MG63 (cell line): ENCODE measurements at regions not wholly inside any gene's neighbourhood (a gene's known extent, or its start where the extent isn't known, plus 50 kb on each side); places are given as distances from the start of the nearest gene placed in this dataset.

Experiments
- DNase-seq: peaks from one replicate; pipeline ENCODE4 v3.0.0-alpha.2; 2020
- H3K27me3 ChIP-seq: fragments of 250-450 bp; sonication (Bioruptor Pico); 2 replicates; pipeline ENCODE4 v1.5.1; 2020; ENCODE audit warnings: mild to moderate bottlenecking, moderate library complexity
- H3K36me3 ChIP-seq: fragments of 250-450 bp; sonication (Bioruptor Pico); 2 replicates; pipeline ENCODE4 v1.5.1; 2020; ENCODE audit warnings: mild to moderate bottlenecking, moderate library complexity
- H3K4me3 ChIP-seq: fragments of 250-450 bp; sonication (Bioruptor Pico); 2 replicates; pipeline ENCODE4 v1.5.1; 2020; ENCODE audit warnings: mild to moderate bottlenecking, moderate library complexity
- H3K9me3 ChIP-seq: fragments of 250-450 bp; sonication (Bioruptor Pico); 2 replicates; pipeline ENCODE4 v1.5.1; 2020; ENCODE audit warnings: mild to moderate bottlenecking, moderate library complexity

DNA sequence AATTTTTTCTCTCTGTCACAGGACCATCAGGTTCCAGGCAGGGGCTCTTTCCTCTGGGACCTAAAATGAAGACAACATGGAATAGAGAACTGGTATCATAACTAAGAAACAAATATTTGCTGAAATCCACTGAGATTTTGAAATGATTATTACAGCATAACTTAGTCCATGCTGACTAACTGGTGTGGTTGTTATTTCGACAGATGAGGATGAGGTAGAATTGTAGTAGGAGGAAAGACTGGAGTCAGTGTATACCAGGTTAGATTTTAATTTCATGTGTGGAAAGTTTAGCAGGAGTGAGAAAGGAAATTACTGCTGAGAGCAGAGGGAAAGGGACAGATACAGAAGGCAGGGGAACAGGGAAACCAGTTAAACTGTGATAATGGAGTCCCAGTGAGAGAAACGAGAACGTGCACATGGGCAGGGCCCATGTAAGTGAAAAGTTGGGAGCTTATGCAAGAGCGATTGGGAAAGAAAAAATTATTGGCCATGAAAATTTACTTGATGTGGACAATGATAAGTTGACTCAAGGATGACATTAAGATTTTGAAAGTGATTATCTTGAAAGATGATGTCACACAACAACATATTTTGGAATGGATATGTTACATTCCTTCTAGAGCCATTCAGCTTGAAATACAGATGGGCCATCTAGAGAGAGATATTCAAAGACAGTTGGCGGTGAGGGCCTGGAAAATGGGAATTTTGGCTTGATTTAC lies 98.7 kb upstream of the DDIT4L start:
- H3K9me3 ChIP-seq, result no peaks in the 10 kb centered on the region
- no peaks in the 10 kb centered on the region for H3K27me3 ChIP-seq
- no peak for DNase-seq
- no peak overlapping the region for H3K4me3 ChIP-seq
- no peaks in the 10 kb centered on the region for H3K36me3 ChIP-seq

DNA sequence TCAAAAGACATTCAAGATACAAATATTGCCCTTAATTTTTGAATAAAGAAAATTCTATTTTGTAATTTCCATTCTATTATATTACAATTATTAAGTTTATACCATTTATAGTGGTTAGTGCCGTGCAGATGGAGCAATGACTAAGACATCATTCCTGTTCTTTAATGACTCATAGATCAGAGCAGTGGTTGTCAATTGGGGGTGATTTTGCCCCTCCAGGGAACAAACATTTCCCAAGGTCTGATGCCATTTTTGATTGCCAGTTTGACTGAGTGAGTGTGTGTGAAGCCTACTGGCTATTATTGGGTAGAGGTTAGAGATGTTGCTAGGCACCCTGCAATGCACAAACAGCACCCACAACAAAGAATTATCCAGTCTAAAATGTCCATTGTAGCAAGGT lies 97.9 kb upstream of the DDIT4L start:
- DNase-seq, result no peak
- no peaks in the 10 kb centered on the region for H3K36me3 ChIP-seq
- H3K9me3 ChIP-seq, result no peaks in the 10 kb centered on the region
- no peak overlapping the region for H3K4me3 ChIP-seq
- no peaks in the 10 kb centered on the region for H3K27me3 ChIP-seq

DNA sequence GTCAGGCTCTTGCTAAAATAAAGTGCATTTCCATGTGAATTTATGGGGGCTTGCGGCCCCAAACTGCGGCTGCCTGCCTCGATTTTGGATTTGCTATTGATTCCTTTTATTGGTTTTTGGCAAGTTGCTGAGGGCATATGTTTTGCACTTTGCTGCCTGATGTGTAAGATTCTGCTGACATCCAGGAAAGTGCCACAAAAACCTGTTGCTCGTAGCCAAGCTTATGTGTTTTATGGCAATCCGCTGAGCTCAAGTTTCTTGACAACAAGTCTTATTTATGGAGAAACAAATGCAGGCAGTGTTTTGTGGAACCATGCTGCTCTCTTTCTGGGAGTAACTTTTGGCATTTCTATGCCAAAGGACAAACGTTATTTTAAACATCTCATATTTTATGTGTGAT lies 97.3 kb upstream of the DDIT4L start:
- no peaks in the 10 kb centered on the region for H3K27me3 ChIP-seq
- no peak overlapping the region for H3K4me3 ChIP-seq
- no peaks in the 10 kb centered on the region for H3K9me3 ChIP-seq
- no peaks in the 10 kb centered on the region for H3K36me3 ChIP-seq
- no peak for DNase-seq

DNA sequence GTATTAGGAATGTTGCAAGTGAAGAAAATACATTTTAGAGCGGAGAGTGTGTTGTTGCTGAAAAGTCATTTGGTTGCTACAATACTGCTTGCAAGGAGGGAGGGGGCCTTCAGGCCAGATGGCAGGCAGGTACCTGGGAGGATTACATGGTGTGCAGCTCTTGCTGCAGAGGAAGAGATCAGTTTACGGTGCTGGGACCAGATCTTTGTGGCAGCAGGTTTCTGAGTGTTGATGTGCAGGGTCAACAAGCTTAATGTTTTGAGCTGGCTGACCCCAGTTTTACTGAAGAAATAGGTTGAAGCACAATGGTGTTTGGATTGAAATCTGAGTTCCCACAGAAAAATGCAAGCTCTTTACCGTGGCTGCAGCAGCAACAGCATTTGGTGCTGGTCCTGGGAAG lies 96.4 kb upstream of the DDIT4L start:
- H3K4me3 ChIP-seq, result no peak overlapping the region
- H3K27me3 ChIP-seq, result no peaks in the 10 kb centered on the region
- no peak for DNase-seq

DNA sequence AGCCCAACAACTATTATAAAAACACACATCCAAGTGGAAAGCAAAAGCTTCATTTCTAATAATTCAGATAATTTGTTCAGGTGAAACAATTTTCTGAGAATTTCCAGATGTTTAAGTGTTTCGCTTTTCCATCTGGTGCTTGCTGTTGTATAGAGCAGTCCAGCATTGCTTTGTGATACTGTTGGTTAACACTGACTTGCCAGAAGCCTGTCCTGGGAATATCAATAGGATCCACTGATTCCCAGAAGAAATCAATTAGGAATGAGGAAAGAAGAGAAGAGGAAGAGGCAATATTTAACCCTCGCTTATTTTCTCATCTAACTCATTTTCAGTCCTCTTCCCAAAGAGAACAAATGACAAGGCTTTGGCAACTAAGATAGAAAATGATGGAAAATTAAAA lies 94.9 kb upstream of the DDIT4L start:
- Histone ChIP-seq H3K27me3 (no peaks in the 10 kb centered on the region), H3K9me3 (no peaks in the 10 kb centered on the region)
- DNase-seq, result no peak

More for the DNA sequence above, 96.4 kb upstream of the DDIT4L start:
- Histone ChIP-seq H3K9me3 (no peaks in the 10 kb centered on the region), H3K36me3 (no peaks in the 10 kb centered on the region)

DNA sequence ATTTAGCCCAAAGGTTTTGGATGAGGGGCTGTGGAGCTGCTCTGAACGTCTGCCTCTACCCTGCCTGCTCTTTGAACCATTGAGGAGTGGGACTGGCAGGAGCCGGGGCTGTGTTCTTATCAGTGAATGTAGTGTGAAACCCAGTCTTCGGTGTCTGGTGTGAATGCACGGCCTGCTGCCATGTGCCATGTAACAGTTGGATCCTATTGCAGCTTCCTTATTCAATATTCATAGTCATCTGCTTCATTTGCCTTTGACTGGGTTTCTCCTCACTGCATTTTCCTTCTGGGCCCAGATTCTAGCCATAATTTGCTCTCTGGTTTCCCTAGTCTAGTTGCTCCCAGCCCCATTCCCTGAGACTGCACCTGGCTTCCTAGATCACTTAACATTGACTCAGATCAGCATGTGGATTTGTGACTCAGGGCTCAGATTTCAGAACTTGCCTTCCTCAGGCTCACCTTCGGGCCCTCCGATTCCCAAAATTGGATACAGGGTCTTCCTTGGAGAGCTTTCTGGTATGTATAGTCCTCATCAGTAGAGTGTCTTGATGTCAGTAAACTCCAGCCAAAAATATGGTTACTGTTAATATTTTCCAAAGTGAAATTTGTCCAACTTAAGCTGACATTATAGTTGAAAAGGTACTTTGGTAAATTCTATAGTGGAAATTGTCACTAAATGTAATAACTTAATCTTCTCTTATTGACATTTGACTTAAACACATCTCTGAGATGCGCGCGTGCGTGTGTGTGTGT lies 94.0 kb upstream of the DDIT4L start:
- no peaks in the 10 kb centered on the region for H3K27me3 ChIP-seq
- H3K36me3 ChIP-seq, result no peaks in the 10 kb centered on the region
- no peak overlapping the region for H3K4me3 ChIP-seq
- no peak for DNase-seq
- H3K9me3 ChIP-seq, result no peaks in the 10 kb centered on the region

More for the DNA sequence above, 94.9 kb upstream of the DDIT4L start:
- Histone ChIP-seq H3K4me3 (no peak overlapping the region), H3K36me3 (no peaks in the 10 kb centered on the region)

DNA sequence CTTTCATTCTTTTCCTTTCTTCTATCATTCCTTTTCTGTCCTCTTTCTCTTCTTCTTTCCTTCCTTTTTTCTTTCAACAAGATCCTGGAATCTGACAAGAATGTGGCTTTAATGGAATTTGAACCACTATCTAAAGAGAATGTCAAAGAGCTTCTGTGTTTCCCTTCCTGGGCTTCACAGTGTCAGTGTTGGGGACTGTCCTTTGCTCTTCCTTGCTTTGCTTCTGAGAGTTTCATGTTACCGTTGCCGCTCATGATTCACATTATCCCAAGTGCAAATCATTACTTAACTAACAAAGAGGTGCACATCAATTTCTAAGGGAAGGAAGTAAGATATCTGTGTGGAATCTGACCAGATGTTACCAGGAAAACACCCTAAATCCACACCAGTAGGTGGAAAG lies 90.5 kb upstream of the DDIT4L start:
- no peaks in the 10 kb centered on the region for H3K36me3 ChIP-seq
- DNase-seq, result no peak
- H3K9me3 ChIP-seq, result no peaks in the 10 kb centered on the region
- no peaks in the 10 kb centered on the region for H3K27me3 ChIP-seq
- no peak overlapping the region for H3K4me3 ChIP-seq

DNA sequence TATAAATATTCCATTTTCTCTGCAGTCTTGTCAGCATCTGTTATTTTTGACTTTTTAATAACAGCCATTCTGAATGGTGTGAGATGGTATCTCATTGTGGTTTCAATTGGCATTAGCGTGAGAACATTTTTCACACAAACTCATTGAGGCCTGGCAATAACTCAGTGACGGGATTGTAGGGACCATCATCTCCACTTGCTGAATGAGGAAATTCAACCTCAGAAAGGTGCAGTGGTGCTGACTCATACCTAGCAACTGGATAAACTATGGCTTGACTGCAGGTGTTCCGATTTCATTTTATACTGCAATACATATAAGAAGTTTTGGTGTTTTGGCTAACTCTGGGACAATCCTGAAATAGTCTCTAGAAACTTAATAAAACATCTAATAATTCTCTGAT lies 88.3 kb upstream of the DDIT4L start:
- Histone ChIP-seq H3K4me3 (no peak overlapping the region), H3K9me3 (no peaks in the 10 kb centered on the region), H3K27me3 (no peaks in the 10 kb centered on the region), H3K36me3 (no peaks in the 10 kb centered on the region)
- no peak for DNase-seq

DNA sequence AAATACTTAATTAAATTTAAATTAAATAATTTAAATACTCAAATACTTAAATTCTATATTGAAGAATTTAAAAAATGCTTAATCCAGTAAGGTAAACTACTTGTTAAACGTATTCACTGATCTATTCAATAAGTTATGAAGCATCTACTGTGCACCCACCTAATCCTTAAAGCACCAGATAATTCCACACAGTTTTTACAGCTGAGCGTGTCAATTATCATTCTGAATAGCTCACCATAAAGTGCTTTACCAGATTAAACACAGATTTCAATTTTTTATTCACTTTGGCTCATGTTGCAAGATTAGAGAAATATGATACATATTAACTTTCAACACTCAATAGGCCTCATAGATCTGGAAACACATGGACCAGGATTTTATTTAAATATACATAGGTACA lies 79.2 kb upstream of the DDIT4L start:
- DNase-seq, result no peak
- Histone ChIP-seq H3K9me3 (no peaks in the 10 kb centered on the region), H3K36me3 (no peaks in the 10 kb centered on the region), H3K4me3 (no peak overlapping the region), H3K27me3 (no peaks in the 10 kb centered on the region)

DNA sequence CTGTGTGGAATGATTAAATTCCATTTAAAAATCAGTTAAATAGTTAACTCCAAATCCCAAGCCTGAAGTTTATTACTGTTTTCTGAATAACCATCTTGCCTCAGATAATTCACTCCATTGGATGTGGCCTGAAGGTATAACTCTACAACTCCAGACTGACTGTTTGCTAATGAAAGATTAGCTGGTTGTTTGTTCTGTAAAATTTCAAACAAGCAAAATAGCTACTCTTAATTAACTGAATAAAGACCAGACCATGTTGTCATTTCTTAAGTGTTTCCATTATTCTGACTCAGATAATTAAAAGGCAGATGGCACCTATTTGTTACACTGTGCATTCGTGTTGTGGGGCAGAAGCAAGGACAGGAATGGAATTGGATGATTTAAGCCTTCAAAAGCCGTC lies 78.5 kb upstream of the DDIT4L start:
- H3K9me3 ChIP-seq, result no peaks in the 10 kb centered on the region
- no peaks in the 10 kb centered on the region for H3K36me3 ChIP-seq
- no peak for DNase-seq
- no peaks in the 10 kb centered on the region for H3K27me3 ChIP-seq
- H3K4me3 ChIP-seq, result no peak overlapping the region

DNA sequence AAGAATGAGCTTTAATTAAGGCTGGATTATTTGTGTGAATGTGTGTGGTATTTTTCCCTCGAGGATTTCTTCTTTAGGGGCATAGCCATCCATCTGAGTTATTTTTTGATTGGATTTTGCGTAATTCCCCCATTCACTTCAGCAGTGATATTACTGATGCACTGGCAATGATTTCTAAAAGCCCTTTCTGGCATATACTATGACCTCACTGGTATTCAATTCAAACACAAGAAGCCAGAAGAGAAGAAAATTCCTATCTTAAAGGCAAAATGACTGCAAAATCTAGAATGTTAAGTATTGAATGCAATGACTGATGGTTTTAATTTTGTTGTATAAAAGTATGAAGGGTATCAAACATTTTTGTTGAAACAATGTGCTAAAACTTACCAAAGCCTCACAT lies 71.1 kb upstream of the DDIT4L start:
- DNase-seq, result no peak
- H3K36me3 ChIP-seq, result no peaks in the 10 kb centered on the region
- no peaks in the 10 kb centered on the region for H3K27me3 ChIP-seq
- no peaks in the 10 kb centered on the region for H3K9me3 ChIP-seq
- H3K4me3 ChIP-seq, result no peak overlapping the region

DNA sequence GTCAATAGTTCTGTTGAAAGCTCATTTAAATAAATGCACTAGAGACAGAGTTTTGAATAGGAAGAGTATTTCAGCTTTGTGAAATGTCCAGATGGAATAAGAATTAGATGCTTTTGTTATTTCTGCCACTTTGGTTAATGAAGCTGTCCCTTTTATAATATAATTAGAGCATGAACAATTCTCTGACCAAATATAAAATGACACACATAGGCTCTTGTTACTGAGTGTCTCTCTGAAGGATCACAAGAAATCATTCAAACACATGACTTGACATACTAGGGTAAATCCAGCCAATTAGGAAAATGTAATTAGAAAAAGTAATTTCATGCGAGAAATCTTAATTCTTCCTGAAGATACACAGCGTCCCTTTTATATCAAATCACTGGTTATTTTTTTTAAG lies 68.4 kb upstream of the DDIT4L start:
- H3K36me3 ChIP-seq, result no peaks in the 10 kb centered on the region
- H3K27me3 ChIP-seq, result no peaks in the 10 kb centered on the region
- H3K4me3 ChIP-seq, result no peak overlapping the region
- DNase-seq, result no peak
- no peaks in the 10 kb centered on the region for H3K9me3 ChIP-seq

DNA sequence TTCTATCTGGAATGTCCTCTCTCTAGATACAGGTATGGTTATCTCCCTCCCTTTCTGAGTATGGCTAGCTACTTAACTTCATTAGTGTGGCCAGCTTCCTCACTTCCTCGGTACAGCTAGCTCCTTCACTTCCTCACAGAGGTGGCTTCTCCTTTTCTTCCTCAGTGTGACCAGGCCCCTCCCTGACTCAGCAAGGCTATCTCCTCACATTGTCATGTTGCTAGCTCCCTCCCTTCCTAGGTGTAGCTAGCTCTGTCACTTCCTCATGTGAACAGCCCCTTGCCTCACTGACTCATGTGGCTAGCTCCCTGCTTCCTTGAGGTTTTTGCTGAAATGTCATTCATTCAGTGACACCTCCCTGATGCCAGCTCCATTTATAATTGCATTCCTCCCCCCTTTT lies 67.3 kb upstream of the DDIT4L start:
- Histone ChIP-seq H3K4me3 (no peak overlapping the region), H3K27me3 (no peaks in the 10 kb centered on the region), H3K36me3 (no peaks in the 10 kb centered on the region), H3K9me3 (no peaks in the 10 kb centered on the region)
- no peak for DNase-seq

DNA sequence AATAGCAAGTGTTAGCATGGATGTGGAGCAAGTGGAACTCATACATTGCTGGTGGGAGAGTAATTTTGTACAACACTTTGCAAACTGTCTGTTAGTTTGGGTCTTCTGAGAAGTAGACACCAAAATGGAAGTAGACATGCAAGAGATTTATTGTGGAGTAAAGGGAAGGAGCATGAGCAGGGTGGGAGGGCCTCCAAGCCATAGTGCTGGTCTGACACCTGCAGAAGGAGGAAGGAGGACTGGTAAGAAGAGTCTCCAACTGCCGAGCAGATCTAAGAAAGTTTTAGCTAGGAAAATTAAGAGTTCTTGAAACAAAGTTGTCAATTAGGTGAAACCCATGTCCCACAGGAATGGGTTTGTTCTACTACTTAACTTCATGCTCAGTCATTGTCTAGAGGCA lies 64.0 kb upstream of the DDIT4L start:
- Histone ChIP-seq H3K9me3 (no peaks in the 10 kb centered on the region), H3K27me3 (no peaks in the 10 kb centered on the region), H3K4me3 (no peak overlapping the region), H3K36me3 (no peaks in the 10 kb centered on the region)
- no peak for DNase-seq

DNA sequence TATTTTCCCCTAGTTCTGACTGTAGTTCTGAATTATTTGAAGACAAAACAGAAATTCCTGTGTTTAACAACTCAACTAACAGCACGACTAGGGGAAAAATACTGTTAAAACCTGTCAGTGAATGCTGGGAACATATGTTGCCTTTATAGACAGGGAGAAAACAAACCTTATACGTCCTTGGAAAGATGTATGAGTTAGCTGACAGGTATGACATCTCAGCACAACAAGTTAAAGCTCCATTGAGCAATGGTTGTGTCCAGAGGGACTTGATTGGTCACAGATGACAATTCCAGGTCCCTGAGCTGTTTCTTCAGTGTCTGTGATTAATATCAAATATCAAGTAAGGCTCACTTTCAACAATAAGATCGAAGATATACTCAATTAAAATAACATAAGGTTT lies 58.2 kb upstream of the DDIT4L start:
- no peak for DNase-seq
- Histone ChIP-seq H3K9me3 (no peaks in the 10 kb centered on the region), H3K27me3 (no peaks in the 10 kb centered on the region), H3K36me3 (no peaks in the 10 kb centered on the region), H3K4me3 (no peak overlapping the region)

DNA sequence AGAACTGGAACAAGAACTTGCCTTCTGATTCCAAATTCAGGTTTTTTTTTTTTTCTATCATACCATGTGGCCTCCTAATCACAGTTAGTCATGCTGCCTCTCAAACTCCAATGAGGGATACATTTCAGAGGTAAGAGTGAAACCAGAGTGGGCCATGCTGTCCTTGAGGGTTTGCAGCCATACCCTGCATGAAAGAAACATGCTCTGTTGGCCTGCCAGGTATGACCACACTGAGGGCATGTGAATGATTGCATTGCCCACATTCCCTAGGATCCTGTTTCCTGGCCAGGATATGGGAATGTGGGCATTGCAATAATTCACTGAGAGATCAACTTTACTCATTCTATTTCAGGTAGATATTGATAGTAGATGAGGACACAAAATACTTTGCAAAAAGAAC lies 56.4 kb upstream of the DDIT4L start:
- H3K9me3 ChIP-seq, result no peaks in the 10 kb centered on the region
- no peak for DNase-seq
- H3K36me3 ChIP-seq, result no peaks in the 10 kb centered on the region
- no peak overlapping the region for H3K4me3 ChIP-seq
- H3K27me3 ChIP-seq, result no peaks in the 10 kb centered on the region

DNA sequence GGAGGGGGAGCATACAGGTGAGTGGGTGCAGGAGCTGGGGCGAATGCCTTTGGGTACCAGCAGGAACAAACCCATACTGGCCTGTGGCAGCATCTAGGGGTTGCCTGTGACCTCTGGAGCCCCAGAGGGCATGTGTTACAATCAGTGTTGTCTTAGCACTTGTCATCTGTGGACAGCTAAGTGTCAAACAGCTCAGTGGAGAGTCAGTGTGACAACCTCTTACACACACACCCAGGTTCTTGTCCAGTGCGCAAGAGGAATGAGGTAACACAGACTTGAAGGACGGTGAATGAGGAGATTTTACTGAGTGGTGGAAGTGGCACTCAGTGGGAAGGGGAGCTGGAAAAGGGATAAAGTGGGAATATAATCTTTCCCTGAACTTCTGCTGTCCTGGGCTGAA lies 54.1 kb upstream of the DDIT4L start:
- H3K9me3 ChIP-seq, result no peaks in the 10 kb centered on the region
- H3K4me3 ChIP-seq, result no peak overlapping the region
- H3K27me3 ChIP-seq, result no peaks in the 10 kb centered on the region
- no peak for DNase-seq
- H3K36me3 ChIP-seq, result no peaks in the 10 kb centered on the region
